GM18505 (cell line): ENCODE measurements at regions not wholly inside any gene's neighbourhood (a gene's known extent, or its start where the extent isn't known, plus 50 kb on each side); places are given as distances from the start of the nearest gene placed in this dataset.

ENCODE experiments used
- ATAC-seq: cut with Tn5 transposase; IDR thresholded peaks from one replicate; pipeline ENCODE4 v1.9.1; 2021; ENCODE audit not compliant: unreplicated experiment
- POLR2A ChIP-seq: IDR thresholded peaks from 4 replicates; pipeline ENCODE4 v1.6.1; 2011; ENCODE audit warnings: borderline replicate concordance; ENCODE audit not compliant: insufficient read depth, insufficient read length; ENCODE audit errors: extremely low read depth

GRCh38 chr1:106027871-106028270 is 1028.6 kb upstream of the PRMT6 start:
- no peak for TF ChIP-seq POLR2A
- ATAC-seq, result no peak

- ATAC-seq, result no peak
- no peak for TF ChIP-seq POLR2A
These were observed 1018.9 kb upstream of the PRMT6 start for GRCh38 chr1:106037526-106037925.

- ATAC-seq, result no peak
- TF ChIP-seq POLR2A, result no peak
These were observed 1018.2 kb upstream of the PRMT6 start for GRCh38 chr1:106038260-106038659.

GRCh38 chr1:106043971-106044370 is 1012.5 kb upstream of the PRMT6 start:
- no peak for ATAC-seq
- TF ChIP-seq POLR2A, result no peak

- no peak for TF ChIP-seq POLR2A
- no peak for ATAC-seq
These were observed 1009.3 kb upstream of the PRMT6 start for GRCh38 chr1:106047210-106047609.

GRCh38 chr1:106049595-106049994 is 1006.9 kb upstream of the PRMT6 start:
- TF ChIP-seq POLR2A, result no peak
- ATAC-seq, result no peak

- no peak for TF ChIP-seq POLR2A
- no peak for ATAC-seq
These were observed 1000.6 kb upstream of the PRMT6 start for GRCh38 chr1:106055855-106056254.

GRCh38 chr1:106061586-106062495 is 994.6 kb upstream of the PRMT6 start:
- no peak for ATAC-seq
- no peak for TF ChIP-seq POLR2A

GRCh38 chr1:106063510-106063909 is 993.0 kb upstream of the PRMT6 start:
- ATAC-seq, result no peak
- TF ChIP-seq POLR2A, result no peak

- peak; percentile 71 for ATAC-seq
- no peak for TF ChIP-seq POLR2A
These were observed 983.4 kb upstream of the PRMT6 start for GRCh38 chr1:106072909-106073600.

- no peak for ATAC-seq
- TF ChIP-seq POLR2A, result no peak
These were observed 975.7 kb upstream of the PRMT6 start for GRCh38 chr1:106080608-106081325.

- ATAC-seq, result no peak
- TF ChIP-seq POLR2A, result no peak
These were observed 945.4 kb upstream of the PRMT6 start for GRCh38 chr1:106111044-106111443.

- TF ChIP-seq POLR2A, result no peak
- no peak for ATAC-seq
These were observed 942.6 kb upstream of the PRMT6 start for GRCh38 chr1:106113851-106114250.
